Neural cell (in vitro differentiated cells): ENCODE measurements at regions not wholly inside any gene's neighbourhood (a gene's known extent, or its start where the extent isn't known, plus 50 kb on each side); places are given as distances from the start of the nearest gene placed in this dataset.

Experiments used
- H2AFZ ChIP-seq: fragments of 200-600, 300-800 bp; sonication (generic), shearing (Covaris generic); 2 replicates; pipeline ENCODE4 v1.6.0; 2014; ENCODE audit warnings: low read depth, mild to moderate bottlenecking, antibody characterized with exemption, low read length, moderate library complexity
- H3F3A ChIP-seq: fragments of 200-600 bp; shearing (Covaris generic); 2 replicates; pipeline ENCODE4 v1.6.1; 2016; ENCODE audit warnings: mild to moderate bottlenecking, moderate library complexity, mixed read lengths, antibody characterized with exemption, low read length; ENCODE audit not compliant: insufficient read depth, poor library complexity, severe bottlenecking
- H3K27ac ChIP-seq: fragments of 200-600, 300-800 bp; sonication (generic), shearing (Covaris generic); 2 replicates; pipeline ENCODE4 v1.5.1; 2014; ENCODE audit warnings: mild to moderate bottlenecking, low read length, moderate library complexity
- H3K27me3 ChIP-seq: fragments of 300-800, 200-600 bp; sonication (generic), shearing (Covaris generic); 2 replicates; pipeline ENCODE4 v1.6.0; 2014; ENCODE audit warnings: mild to moderate bottlenecking, low read depth, low read length, moderate library complexity; ENCODE audit not compliant: insufficient read depth
- H3K36me3 ChIP-seq: fragments of 300-800, 200-600 bp; sonication (generic), shearing (Covaris generic); 2 replicates; pipeline ENCODE4 v1.5.1; 2014; ENCODE audit warnings: mild to moderate bottlenecking, antibody characterized with exemption, low read length, moderate library complexity; ENCODE audit not compliant: insufficient read depth
- H3K4me2 ChIP-seq: fragments of 300-800, 200-600 bp; sonication (generic), shearing (Covaris generic); 2 replicates; pipeline ENCODE4 v1.6.0; 2014; ENCODE audit warnings: mild to moderate bottlenecking, low read length
- H3K4me3 ChIP-seq: fragments of 300-800, 200-600 bp; sonication (generic), shearing (Covaris generic); 2 replicates; pipeline ENCODE4 v1.5.1; 2014; ENCODE audit warnings: mild to moderate bottlenecking, low read length, moderate library complexity
- H3K79me2 ChIP-seq: fragments of 200-600 bp; shearing (Covaris generic); replicated peaks from 2 replicates; pipeline ENCODE4 v1.6.0; 2014; ENCODE audit warnings: mild to moderate bottlenecking, low read length, moderate library complexity; ENCODE audit not compliant: insufficient read depth
- H3K9ac ChIP-seq: fragments of 300-800, 200-600 bp; sonication (generic), shearing (Covaris generic); 2 replicates; pipeline ENCODE4 v1.6.1; 2016; ENCODE audit warnings: mild to moderate bottlenecking, low read length, mixed read lengths
- H3K9me2 ChIP-seq: fragments of 200-600 bp; shearing (Covaris generic); 2 replicates; pipeline ENCODE4 v1.6.1; 2016; ENCODE audit warnings: mild to moderate bottlenecking, low read length, mixed read lengths; ENCODE audit not compliant: insufficient read depth
- H3K9me3 ChIP-seq: fragments of 200-600, 300-800 bp; sonication (generic), shearing (Covaris generic); 2 replicates; pipeline ENCODE4 v1.6.1; 2016; ENCODE audit warnings: mild to moderate bottlenecking, mixed run types, low read length, moderate library complexity, mixed read lengths
- H4K20me1 ChIP-seq: fragments of 200-600 bp; shearing (Covaris generic); 2 replicates; pipeline ENCODE4 v1.6.1; 2016; ENCODE audit warnings: mild to moderate bottlenecking, mixed run types; ENCODE audit not compliant: insufficient read depth
- EP300 ChIP-seq: fragments of 450-650 bp; conservative IDR thresholded peaks from 2 replicates; pipeline ENCODE4 v1.6.1; 2014; ENCODE audit warnings: antibody characterized with exemption, mild to moderate bottlenecking, moderate library complexity; ENCODE audit not compliant: poor library complexity, severe bottlenecking
- EZH2 ChIP-seq: fragments of 200-600, 300-800 bp; shearing (Covaris generic), sonication (generic); IDR thresholded peaks from 2 replicates; pipeline ENCODE4 v1.6.1; 2014; ENCODE audit warnings: antibody characterized with exemption, low read length, borderline replicate concordance, mild to moderate bottlenecking; ENCODE audit not compliant: insufficient read depth, poor library complexity, severe bottlenecking
- MXI1 ChIP-seq: fragments of 450-650 bp; conservative IDR thresholded peaks from 2 replicates; pipeline ENCODE4 v1.6.1; 2014; ENCODE audit warnings: antibody characterized with exemption, mild to moderate bottlenecking; ENCODE audit not compliant: poor library complexity, severe bottlenecking
- POLR2AphosphoS5 ChIP-seq: IDR thresholded peaks from 2 replicates; pipeline ENCODE4 v1.6.1; 2012
- RAD21 ChIP-seq: fragments of 450-650 bp; conservative IDR thresholded peaks from 2 replicates; pipeline ENCODE4 v1.6.1; 2014; ENCODE audit warnings: antibody characterized with exemption, mild to moderate bottlenecking, moderate library complexity
- SMC3 ChIP-seq: fragments of 450-650 bp; conservative IDR thresholded peaks from 2 replicates; pipeline ENCODE4 v1.6.1; 2014; ENCODE audit warnings: antibody characterized with exemption, mild to moderate bottlenecking, moderate library complexity; ENCODE audit not compliant: poor library complexity
- TAF1 ChIP-seq: IDR thresholded peaks from 2 replicates; pipeline ENCODE4 v1.6.1; 2012; ENCODE audit warnings: low read depth
- TF ChIP-seq, protein P1 (sequence below): fragments of 450-650 bp; IDR thresholded peaks from 2 replicates; pipeline ENCODE4 v1.5.1; 2014; ENCODE audit warnings: antibody characterized with exemption, mild to moderate bottlenecking, moderate library complexity; ENCODE audit not compliant: poor library complexity, severe bottlenecking
- TF ChIP-seq, protein P2 (sequence below): IDR thresholded peaks from 2 replicates; pipeline ENCODE4 v1.6.1; 2012; ENCODE audit warnings: borderline replicate concordance

GRCh38 chr10:69685802-69686585, 55.9 kb downstream of the FAM241B start:
- Histone ChIP-seq H3K4me2 (no peak overlapping the region), H3K9ac (no peak overlapping the region), H3K27ac (no peak overlapping the region), H3K79me2 (no peaks in the 10 kb centered on the region), H4K20me1 (no peaks in the 10 kb centered on the region), H3K9me3 (no peaks in the 10 kb centered on the region), H3K36me3 (no peaks in the 10 kb centered on the region), H3K9me2 (no peaks in the 10 kb centered on the region), H2AFZ (no peak overlapping the region), H3K4me3 (no peak overlapping the region), H3F3A (no peaks in the 10 kb centered on the region), H3K27me3 (no peaks in the 10 kb centered on the region)
- no peak for TF ChIP-seq EP300
- TF ChIP-seq, protein P1, sequence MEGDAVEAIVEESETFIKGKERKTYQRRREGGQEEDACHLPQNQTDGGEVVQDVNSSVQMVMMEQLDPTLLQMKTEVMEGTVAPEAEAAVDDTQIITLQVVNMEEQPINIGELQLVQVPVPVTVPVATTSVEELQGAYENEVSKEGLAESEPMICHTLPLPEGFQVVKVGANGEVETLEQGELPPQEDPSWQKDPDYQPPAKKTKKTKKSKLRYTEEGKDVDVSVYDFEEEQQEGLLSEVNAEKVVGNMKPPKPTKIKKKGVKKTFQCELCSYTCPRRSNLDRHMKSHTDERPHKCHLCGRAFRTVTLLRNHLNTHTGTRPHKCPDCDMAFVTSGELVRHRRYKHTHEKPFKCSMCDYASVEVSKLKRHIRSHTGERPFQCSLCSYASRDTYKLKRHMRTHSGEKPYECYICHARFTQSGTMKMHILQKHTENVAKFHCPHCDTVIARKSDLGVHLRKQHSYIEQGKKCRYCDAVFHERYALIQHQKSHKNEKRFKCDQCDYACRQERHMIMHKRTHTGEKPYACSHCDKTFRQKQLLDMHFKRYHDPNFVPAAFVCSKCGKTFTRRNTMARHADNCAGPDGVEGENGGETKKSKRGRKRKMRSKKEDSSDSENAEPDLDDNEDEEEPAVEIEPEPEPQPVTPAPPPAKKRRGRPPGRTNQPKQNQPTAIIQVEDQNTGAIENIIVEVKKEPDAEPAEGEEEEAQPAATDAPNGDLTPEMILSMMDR: no peak
- no peak for TF ChIP-seq MXI1
- no peak for TF ChIP-seq EZH2
- TF ChIP-seq, protein P2, sequence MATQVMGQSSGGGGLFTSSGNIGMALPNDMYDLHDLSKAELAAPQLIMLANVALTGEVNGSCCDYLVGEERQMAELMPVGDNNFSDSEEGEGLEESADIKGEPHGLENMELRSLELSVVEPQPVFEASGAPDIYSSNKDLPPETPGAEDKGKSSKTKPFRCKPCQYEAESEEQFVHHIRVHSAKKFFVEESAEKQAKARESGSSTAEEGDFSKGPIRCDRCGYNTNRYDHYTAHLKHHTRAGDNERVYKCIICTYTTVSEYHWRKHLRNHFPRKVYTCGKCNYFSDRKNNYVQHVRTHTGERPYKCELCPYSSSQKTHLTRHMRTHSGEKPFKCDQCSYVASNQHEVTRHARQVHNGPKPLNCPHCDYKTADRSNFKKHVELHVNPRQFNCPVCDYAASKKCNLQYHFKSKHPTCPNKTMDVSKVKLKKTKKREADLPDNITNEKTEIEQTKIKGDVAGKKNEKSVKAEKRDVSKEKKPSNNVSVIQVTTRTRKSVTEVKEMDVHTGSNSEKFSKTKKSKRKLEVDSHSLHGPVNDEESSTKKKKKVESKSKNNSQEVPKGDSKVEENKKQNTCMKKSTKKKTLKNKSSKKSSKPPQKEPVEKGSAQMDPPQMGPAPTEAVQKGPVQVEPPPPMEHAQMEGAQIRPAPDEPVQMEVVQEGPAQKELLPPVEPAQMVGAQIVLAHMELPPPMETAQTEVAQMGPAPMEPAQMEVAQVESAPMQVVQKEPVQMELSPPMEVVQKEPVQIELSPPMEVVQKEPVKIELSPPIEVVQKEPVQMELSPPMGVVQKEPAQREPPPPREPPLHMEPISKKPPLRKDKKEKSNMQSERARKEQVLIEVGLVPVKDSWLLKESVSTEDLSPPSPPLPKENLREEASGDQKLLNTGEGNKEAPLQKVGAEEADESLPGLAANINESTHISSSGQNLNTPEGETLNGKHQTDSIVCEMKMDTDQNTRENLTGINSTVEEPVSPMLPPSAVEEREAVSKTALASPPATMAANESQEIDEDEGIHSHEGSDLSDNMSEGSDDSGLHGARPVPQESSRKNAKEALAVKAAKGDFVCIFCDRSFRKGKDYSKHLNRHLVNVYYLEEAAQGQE: no peak
- TF ChIP-seq RAD21: no peak
- no peak for TF ChIP-seq SMC3

- H3K9me3 ChIP-seq: no peaks in the 10 kb centered on the region
- H3K4me3 ChIP-seq: no peak overlapping the region
- TF ChIP-seq, protein P1: no peak
- TF ChIP-seq MXI1 (no peak), SMC3 (no peak), POLR2AphosphoS5 (no peak), EP300 (no peak), TAF1 (no peak)
- H3K9ac ChIP-seq: no peak overlapping the region
- no peaks in the 10 kb centered on the region for H3K9me2 ChIP-seq
- no peak overlapping the region for H3K27ac ChIP-seq
- H3K36me3 ChIP-seq: no peaks in the 10 kb centered on the region
- H4K20me1 ChIP-seq: no peaks in the 10 kb centered on the region
- H3K79me2 ChIP-seq: no peaks in the 10 kb centered on the region
- no peak overlapping the region for H2AFZ ChIP-seq
- H3K27me3 ChIP-seq: no peaks in the 10 kb centered on the region
- no peak overlapping the region for H3K4me2 ChIP-seq
- H3F3A ChIP-seq: no peaks in the 10 kb centered on the region
These were observed 56.8 kb downstream of the FAM241B start for GRCh38 chr10:69686866-69687265.
